ENCODE measurements at regions not wholly inside any gene's neighbourhood (a gene's known extent, or its start where the extent isn't known, plus 50 kb on each side); places are given as distances from the start of the nearest gene placed in this dataset.

DNA sequence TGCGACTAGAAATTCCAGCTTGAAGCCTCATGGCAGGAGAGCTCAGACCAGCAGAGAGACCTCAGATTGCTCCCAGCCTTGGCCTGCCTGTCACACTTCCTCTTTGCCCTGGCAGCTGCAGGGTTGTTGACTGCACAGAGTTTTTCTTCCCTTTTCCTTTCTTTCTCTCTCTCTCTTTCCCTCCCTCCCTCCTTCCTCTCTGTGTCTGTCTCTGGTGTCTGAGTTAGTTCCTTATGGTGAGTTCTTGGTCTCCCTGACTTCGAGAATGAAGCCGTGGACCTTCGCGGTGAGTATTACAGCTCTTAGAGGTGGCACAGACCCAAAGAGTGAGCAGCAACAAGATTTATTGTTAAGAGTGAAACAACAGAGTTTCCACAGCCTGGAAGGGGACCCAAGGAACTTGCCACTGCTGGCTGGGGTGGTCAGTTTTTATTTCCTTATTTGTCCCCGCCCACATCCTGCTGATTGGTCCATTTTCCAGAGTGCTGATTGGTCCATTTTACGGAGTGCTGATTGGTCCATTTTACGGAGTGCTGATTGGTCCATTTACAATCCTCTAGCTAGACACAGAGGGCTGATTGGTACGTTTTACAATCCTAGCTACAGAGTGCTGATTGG is 266.3 kb downstream of the RPS24 start:
- no peak for DNase-seq (ENCODE audit: low read depth)

DNA sequence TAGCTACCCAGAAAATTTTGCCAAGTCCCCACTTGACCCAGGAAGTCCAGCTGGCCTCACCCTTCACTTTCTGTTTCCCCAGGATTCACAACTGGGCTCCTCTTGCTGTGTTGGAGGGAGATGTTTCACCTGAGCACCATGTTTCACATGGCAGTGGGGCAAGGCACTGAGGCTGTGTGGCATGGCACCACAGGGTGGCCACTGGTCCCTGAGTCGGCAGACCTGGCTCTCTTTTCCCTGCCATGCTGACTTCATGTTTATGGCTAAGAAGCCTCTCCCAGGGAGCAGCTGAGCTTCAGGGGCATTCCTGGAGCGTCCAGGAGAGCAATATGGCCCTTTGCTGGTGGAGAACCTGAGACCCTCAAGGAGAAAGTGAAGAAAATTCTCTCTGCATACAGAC is 266.9 kb downstream of the RPS24 start:
- DNase-seq (ENCODE audit: low read depth), result no peak

DNA sequence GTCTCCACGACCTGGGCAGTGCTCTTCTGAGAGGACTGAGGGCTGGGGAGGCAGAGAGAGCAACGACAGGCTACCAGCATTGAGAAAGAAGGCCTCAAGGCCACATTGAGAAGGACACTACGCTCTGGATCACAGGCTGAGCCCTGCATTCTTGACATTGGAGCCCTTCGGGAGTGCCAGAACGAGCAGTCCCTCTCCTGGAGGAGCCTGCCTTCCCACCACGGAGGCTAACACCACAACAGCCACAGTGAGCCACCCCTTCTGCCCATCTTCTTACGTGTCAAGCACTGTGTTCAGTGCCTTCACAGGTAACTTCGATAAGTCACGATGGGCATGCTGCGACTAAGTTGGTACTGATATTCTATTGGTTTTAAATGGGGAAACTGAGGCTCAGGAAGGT is 267.8 kb downstream of the RPS24 start:
- DNase-seq (ENCODE audit: low read depth), result no peak

DNA sequence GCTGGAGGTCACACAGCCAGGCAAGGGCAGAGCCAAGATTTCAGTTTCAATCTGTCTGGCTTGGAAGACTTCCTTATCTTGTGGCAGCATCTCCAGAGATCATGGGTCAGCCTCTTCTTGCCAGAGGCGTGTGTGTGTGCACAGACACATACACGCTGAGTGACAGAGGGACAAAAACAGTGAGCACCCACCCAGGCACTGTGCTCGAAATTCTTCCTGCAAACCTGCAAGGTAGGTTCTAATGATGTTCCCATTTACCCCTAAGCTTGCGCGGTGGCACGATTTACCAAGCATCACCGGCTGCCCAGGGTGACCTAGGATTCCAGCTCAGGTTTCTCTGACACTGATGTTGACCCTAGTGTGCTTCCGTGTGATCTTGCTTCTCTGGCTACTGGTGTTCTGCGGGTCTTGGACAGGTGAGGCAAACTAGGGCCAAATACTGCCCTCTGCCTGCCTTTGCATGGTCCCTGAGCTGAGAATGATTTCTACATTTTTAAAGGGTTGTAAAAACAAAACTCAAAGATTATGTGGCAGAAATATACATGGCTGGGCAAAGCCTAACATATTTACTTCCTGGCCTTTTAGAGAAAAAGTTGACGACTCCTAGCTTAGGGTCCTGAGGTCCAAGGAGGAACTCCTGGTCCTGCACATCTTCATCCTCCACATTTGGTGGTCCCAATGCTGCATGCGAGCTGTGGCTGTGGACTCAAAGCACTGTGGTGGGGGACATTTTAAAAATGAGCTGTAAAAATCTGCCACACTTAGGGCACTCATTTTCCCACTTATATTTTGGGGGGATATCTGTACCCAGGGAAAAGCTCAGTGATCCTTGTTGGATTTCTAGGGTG is 268.5 kb downstream of the RPS24 start:
- no peak for DNase-seq (ENCODE audit: low read depth)

DNA sequence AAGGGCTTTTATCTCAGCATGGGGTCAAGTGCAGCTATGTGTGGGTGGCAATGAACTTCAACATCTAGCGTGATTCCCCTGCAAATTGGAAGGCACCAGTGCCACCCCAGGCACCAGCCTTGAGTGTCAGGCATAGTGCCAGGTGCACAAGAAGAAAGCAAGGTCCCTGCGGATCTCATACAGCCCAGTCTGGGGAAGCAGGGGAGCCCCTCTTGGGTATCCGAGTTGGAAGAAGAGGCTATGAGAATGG is 269.0 kb downstream of the RPS24 start:
- DNase-seq (ENCODE audit: low read depth), result no peak

DNA sequence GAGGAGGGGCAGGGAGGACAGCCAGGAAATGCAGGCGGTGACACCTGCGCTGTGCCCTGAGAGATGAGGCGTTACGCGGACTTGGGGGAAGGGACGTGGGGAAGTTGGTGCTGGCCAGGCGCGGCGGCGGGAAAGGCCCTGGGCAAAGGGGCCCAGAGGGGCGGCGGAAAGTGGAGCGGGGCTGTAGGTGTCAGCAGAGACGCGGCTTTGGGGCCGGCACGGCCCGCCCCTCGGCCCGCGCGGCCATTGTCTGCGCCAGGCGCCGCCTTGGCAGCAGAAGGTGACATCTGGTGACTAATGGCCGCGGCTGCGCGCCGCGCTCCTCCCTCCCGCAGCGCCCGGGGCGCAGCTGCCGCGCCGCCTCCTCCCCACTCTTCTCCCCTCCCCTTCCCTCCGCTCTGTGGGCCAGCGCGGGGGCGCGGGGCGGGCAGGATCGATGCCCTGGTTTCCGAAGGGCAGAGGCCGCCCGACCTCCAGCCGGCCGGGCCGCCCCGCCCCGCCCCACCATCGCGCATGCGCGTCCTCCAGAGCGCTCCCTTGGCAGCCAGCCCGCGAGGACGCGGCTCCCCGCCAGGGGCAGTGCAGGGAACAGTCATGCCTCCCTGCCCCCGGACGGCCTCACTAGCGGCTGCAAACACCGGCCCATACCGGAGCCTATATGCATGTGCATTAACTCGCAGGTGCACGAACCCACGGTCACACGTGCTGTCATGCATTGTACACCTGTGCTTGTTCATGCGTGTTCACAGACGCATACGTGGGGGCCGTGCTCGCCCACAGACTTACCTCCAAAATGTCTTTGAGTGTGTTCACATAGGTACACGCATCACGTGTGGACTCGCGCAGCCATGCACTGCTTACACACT is 269.6 kb downstream of the RPS24 start:
- peak; percentile 98 for DNase-seq (ENCODE audit: low read depth)

DNA sequence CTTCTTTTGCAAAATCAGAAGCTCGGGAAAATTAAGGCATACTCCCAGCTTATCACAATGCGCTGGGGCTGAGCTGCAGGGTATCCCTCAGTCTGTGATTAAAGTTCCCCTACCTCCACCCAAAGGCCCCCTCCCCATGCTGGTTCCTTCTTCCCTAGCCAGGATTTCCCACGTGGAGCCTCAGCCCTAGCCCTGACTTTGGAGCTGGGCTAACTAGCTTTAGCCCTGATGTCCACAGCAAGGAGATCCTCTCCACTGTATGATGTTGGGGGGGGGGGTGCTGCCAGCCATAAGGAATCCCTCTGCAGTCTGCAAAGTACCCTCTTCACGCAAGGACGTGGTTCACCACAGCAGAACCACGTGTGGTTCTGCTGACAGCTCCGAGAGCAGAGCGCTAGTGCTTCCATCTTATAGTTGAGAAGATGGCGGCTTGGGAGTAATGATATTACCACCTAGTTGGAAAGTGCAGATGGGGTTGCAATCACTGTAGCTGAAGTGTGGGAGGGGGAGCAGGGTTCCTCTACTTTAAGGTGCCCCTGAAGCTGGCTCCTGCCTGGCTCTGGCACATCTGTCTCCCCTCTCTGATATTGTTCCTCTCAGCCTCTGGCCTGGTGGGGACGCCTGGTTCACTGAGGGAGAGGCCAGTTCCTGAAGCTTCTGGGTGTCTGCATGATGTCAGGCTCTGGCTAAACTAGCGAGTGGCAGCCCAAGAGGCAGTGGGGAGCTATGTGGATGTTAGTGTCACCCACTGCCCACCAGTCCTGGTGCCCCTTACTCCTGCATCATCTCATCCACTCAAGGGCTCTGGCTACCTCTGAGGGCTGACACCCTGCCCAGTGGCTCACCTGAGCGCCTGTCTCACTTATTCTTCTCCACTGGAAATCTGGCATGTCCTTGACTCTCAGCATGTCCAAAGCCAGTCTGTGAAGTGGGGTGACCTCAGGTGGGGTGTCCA is 270.7 kb downstream of the RPS24 start:
- DNase-seq (ENCODE audit: low read depth), result no peak

DNA sequence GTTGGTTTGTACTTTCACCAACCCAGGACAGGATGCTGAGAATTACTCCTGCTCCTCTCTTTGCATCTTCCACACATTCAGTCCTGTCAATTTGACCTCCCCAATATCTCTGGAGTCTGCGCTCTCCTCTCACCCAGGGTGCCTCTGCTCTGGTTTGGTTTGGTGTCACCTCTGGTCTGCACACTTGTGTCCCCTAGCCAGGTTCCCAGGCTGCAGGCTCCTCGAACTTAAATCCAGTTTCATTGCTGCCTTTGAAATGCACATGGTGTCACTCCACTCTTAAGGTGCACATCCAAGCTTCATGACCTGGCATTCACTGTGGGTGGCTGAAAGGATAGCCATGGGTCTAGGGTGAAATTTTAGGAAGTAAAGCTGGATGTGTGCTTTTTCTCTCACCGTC is 271.6 kb downstream of the RPS24 start:
- DNase-seq (ENCODE audit: low read depth), result no peak

DNA sequence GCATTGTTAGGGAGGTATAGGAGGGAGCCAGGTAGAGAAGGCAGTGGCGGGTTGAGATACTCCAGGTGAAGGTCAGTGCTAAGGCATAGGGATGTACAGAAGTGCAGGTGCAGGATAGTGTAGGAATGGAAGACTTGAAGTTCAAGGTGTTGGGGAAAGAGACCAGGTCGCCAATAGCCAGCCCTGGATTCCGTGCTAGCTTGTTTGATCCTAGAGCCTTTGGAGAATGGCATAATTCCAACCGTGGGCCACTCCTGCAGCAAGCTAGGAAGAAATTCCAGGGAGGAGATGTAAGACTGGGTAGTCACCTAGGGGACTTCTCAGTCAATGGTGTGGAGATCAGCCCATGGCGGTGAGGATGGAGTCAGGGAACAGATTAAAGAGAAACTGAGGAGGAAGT is 272.7 kb downstream of the RPS24 start:
- no peak for DNase-seq (ENCODE audit: low read depth)

DNA sequence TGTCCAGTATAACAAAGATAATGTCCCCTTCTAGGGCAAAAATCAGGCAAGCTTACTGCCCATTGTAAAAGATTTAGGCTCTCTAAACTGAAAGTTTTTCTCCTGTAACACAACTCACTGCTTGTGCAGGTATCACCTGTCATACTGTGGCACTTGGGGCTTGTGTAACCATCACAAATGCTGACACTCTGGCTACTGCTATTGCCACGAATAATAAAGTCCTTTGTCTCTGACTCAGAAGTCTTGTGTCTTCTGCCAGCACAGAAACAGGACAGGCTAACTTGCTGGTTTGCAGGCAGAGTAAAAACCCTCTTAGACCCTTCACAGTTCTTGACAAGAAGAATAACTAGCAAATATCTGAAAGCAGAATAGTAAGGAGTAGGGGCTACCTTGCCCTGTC is 273.9 kb downstream of the RPS24 start:
- no peak for DNase-seq (ENCODE audit: low read depth)

DNA sequence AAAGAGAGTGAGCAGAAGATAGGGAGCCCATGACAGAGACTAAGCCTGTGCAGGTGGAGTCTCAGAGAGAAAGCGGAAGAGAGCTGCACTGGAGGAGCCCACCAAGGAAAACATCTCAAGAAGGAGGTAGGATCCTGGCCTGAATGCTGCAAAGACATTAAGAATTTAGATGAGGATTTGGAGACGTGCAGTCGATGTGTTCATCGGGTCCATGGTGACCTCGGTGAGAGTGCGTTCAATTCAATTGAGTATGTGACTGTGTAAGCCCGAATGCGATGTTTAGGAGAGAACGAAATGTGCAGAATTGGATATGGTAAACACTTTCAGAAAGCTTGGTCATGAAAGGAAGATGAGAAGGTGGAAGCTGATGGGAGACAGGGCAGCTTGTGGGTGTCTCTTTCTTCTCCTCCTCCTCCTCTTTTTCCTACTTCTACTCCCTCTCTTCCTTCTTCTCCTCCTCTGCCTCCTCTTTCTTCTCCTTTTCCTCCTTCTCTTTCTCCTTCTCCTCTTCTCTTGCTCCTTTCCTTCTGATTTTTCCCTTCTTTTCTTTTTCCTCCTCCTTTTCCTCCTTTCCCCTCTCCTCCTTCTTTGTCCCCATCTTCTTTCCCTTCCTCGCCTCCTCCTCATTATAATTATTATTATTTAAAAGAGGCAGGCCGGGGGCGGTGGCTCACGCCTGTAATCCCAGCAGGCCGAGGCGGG is 276.0 kb downstream of the RPS24 start:
- no peak for DNase-seq (ENCODE audit: low read depth)

DNA sequence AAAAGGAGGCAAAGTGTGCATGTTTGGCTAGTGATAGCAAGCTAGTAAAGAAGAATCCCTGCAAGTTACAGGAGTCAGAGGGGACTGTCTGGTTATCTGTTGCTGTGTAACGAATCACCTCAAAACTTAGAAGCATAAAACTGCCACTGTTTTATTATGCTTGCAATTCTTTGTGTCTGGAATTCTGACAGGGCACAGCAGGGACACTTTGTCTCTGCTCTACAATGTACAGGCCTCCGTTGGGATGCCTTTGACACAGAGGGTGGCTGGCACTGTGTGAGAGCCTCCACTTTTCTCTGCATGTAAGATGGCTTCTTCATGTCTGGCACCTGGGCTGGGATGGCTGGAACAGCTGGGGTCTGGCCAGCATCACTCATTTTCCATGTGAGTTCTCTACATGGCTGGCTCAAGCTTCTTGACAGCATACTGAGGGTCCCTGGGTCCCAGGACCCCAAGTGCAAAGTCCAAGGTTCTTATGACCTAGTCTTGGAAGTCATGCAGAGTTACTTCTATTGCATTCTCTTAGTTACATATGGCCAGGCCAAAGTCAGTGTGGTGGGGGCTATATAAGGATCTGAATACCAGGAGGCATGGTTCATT is 276.9 kb downstream of the RPS24 start:
- DNase-seq (ENCODE audit: low read depth), result no peak

DNA sequence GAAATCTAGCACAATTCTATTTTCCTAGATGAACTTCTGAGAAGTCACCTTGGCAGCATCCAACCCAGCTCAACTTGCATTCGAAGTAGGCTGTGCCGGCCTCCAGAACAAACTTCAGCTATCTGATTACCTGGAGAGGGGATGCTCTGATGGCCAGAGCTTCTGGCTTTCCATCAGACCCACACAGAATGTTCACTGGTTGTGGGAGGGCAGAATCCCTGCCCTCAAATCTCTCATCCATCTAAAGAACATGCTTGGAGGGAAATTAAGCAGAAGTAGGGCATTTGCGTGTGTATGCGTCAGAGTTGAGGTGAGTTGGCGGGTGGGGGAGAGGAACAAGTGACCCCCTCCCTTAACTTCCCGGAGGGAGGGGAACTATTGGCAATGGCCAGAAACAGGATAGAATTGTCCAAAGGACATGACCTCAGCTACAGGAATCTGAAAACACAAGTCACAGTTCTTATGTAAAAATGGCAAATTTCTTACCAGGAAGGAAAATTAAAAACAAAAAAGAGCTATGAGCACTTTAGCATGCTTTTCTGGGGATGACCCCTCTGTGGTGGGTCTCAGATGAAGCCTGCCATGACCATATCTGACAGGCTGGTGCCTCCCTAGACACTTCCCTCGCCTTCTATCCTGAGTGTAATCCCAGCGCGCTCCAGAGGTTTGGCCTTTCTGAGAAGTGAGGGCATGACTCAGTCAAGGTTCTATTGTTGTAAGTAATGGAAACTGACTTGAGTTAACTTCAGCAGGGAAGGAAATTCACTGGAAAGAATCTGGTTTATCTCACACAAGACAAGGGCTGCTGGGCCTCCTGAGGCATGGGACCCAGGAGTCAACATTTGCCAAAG is 278.8 kb downstream of the RPS24 start:
- DNase-seq (ENCODE audit: low read depth), result no peak

DNA sequence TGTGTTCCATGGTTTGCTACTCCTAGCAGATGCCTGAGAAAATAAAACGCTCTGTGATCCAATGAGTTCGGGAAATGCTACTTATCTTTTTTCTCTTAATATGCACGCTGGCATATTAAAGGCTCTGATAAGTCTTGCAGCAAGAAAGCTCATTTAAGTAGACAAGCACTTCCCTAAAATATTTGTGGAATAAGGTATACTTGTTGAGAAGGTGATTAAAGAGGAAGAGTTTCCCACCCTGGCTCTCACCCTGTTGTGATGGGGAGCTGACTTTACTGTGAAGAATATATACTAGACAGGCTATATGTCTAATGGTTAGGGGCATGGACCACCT is 279.4 kb downstream of the RPS24 start:
- DNase-seq (ENCODE audit: low read depth), result no peak

DNA sequence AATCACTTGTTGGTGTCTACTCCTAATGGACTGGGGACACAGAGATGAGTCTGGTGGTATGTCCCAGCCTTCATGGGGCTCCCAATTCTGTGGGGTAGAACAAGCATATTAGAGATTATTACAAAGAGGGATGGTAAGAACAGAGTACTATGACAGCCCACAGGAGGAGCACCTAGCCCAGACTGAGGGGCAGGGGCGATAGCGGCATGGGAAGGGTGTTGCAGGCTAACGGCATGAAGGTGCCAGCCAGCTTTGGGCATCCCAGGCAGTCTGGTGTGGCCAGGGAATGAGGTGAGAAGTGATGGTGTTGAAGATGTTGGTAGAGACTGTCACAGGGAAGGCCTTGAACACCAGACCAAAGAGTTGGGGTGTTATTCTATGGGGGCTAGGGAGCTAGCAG is 280.0 kb downstream of the RPS24 start:
- no peak for DNase-seq (ENCODE audit: low read depth)

DNA sequence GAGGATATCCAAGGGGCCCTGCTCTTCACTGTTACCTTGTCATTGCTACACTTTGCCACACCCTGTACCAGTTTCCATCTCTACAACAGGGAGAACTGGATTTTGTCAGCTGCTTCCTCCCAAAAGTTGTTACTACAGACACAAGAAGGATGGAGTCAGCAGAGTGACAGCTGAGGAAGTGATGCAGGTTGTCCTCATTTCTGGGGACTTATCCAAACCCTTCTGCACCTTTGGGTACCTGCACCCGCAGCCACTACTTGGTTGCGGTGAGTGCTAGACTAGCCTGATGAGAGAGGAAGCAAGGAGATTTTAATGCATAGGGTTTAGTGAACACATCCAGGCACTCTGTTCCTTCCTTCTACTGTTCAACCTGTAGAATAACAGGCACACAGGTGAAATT is 281.0 kb downstream of the RPS24 start:
- DNase-seq (ENCODE audit: low read depth), result no peak

DNA sequence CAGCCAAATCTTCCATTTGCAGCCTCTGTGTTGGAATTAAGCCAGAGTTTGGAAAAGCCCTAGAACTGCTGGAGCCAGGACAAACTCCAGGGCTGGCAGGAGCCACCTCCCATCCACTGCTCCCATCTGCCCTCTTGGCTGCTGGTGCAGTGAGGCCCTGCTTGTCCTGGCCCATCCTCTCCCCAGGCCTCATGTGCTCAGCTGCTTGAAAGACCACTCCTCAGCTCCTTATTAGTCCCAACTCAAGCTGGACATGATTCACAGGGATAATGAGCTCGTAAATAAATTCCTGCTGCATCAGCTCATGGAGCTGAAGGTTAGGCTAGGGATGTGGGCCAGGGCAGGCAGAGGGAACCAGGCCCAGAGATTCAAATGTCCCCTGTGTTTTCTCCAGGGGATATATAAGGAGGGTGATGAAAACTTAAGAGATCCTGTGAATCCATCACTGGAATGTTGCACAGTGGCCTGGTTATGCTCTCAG is 282.8 kb downstream of the RPS24 start:
- no peak for DNase-seq (ENCODE audit: low read depth)

DNA sequence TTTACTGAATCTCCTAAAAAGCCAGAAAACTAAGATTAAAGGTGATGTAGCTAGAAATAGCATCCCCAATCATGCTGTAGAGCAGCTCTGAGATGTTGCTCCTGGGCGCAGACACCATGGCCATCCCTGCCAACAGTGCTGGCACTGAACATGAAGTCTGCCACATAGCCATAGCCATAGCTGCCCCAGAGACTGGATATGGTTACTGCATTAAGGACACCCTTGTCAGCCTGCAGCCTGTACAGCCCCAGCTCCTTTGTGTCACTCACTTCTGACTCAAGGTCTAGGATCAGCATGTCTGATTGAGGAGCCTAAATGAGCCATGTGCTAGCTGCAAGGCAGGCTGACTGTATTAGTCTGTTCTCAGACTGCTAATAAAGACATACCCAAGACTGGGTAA is 284.6 kb downstream of the RPS24 start:
- DNase-seq (ENCODE audit: low read depth), result no peak

DNA sequence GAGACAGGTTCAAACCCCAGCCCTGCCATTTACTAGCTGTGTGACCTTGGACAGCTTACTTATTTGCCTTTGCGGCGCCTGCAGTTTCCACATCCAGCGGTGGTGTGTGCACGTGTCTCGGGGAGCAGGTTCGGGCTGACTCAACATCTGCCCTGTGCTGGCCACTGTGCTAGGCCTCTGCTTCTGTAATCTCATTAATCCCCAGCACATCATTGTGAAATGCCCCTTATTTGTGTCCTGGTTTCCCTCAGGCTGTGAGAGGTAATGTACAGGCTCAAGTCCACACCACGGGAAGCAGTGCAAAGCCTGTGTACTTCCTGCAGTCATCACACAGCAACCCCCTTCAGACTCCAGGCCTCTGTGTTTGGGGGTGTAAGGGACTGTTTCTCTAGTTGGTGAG is 285.7 kb downstream of the RPS24 start:
- DNase-seq (ENCODE audit: low read depth), result no peak

DNA sequence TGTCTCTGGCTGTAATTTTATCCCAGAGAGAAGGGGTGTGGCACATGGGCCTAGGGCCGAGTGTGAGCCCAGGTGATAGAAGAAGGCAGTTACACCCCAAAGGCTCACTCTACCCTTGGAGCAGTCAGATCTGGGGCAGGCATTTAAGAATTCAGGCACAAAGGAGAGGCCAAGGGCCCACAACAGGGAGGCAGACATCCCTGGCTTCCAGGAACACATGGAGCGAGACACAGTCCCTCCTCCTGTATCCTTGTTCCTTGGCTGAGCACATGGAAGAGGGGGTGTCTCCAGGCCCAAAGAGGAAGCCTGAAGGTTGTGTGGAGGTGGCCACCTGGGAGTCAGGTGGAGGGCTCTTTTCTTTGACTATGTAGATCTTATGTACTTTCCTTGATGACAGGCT is 286.2 kb downstream of the RPS24 start:
- no peak for DNase-seq (ENCODE audit: low read depth)

All from activated T-cell treated with anti-CD3 and anti-CD28 coated beads for 48 hours (primary cell).